Neural cell (in vitro differentiated cells): ENCODE measurements at regions not wholly inside any gene's neighbourhood (a gene's known extent, or its start where the extent isn't known, plus 50 kb on each side); places are given as distances from the start of the nearest gene placed in this dataset.

ENCODE experiments used
- H2AFZ ChIP-seq: fragments of 200-600, 300-800 bp; sonication (generic), shearing (Covaris generic); 2 replicates; pipeline ENCODE4 v1.6.0; 2014; ENCODE audit warnings: low read depth, mild to moderate bottlenecking, antibody characterized with exemption, low read length, moderate library complexity
- H3F3A ChIP-seq: fragments of 200-600 bp; shearing (Covaris generic); 2 replicates; pipeline ENCODE4 v1.6.1; 2016; ENCODE audit warnings: mild to moderate bottlenecking, moderate library complexity, mixed read lengths, antibody characterized with exemption, low read length; ENCODE audit not compliant: insufficient read depth, poor library complexity, severe bottlenecking
- H3K27ac ChIP-seq: fragments of 200-600, 300-800 bp; sonication (generic), shearing (Covaris generic); 2 replicates; pipeline ENCODE4 v1.5.1; 2014; ENCODE audit warnings: mild to moderate bottlenecking, low read length, moderate library complexity
- H3K27me3 ChIP-seq: fragments of 300-800, 200-600 bp; sonication (generic), shearing (Covaris generic); 2 replicates; pipeline ENCODE4 v1.6.0; 2014; ENCODE audit warnings: mild to moderate bottlenecking, low read depth, low read length, moderate library complexity; ENCODE audit not compliant: insufficient read depth
- H3K36me3 ChIP-seq: fragments of 300-800, 200-600 bp; sonication (generic), shearing (Covaris generic); 2 replicates; pipeline ENCODE4 v1.5.1; 2014; ENCODE audit warnings: mild to moderate bottlenecking, antibody characterized with exemption, low read length, moderate library complexity; ENCODE audit not compliant: insufficient read depth
- H3K4me2 ChIP-seq: fragments of 300-800, 200-600 bp; sonication (generic), shearing (Covaris generic); 2 replicates; pipeline ENCODE4 v1.6.0; 2014; ENCODE audit warnings: mild to moderate bottlenecking, low read length
- H3K4me3 ChIP-seq: fragments of 300-800, 200-600 bp; sonication (generic), shearing (Covaris generic); 2 replicates; pipeline ENCODE4 v1.5.1; 2014; ENCODE audit warnings: mild to moderate bottlenecking, low read length, moderate library complexity
- H3K79me2 ChIP-seq: fragments of 200-600 bp; shearing (Covaris generic); replicated peaks from 2 replicates; pipeline ENCODE4 v1.6.0; 2014; ENCODE audit warnings: mild to moderate bottlenecking, low read length, moderate library complexity; ENCODE audit not compliant: insufficient read depth
- H3K9ac ChIP-seq: fragments of 300-800, 200-600 bp; sonication (generic), shearing (Covaris generic); 2 replicates; pipeline ENCODE4 v1.6.1; 2016; ENCODE audit warnings: mild to moderate bottlenecking, low read length, mixed read lengths
- H3K9me2 ChIP-seq: fragments of 200-600 bp; shearing (Covaris generic); 2 replicates; pipeline ENCODE4 v1.6.1; 2016; ENCODE audit warnings: mild to moderate bottlenecking, low read length, mixed read lengths; ENCODE audit not compliant: insufficient read depth
- H3K9me3 ChIP-seq: fragments of 200-600, 300-800 bp; sonication (generic), shearing (Covaris generic); 2 replicates; pipeline ENCODE4 v1.6.1; 2016; ENCODE audit warnings: mild to moderate bottlenecking, mixed run types, low read length, moderate library complexity, mixed read lengths
- H4K20me1 ChIP-seq: fragments of 200-600 bp; shearing (Covaris generic); 2 replicates; pipeline ENCODE4 v1.6.1; 2016; ENCODE audit warnings: mild to moderate bottlenecking, mixed run types; ENCODE audit not compliant: insufficient read depth
- EP300 ChIP-seq: fragments of 450-650 bp; conservative IDR thresholded peaks from 2 replicates; pipeline ENCODE4 v1.6.1; 2014; ENCODE audit warnings: antibody characterized with exemption, mild to moderate bottlenecking, moderate library complexity; ENCODE audit not compliant: poor library complexity, severe bottlenecking
- EZH2 ChIP-seq: fragments of 200-600, 300-800 bp; shearing (Covaris generic), sonication (generic); IDR thresholded peaks from 2 replicates; pipeline ENCODE4 v1.6.1; 2014; ENCODE audit warnings: antibody characterized with exemption, low read length, borderline replicate concordance, mild to moderate bottlenecking; ENCODE audit not compliant: insufficient read depth, poor library complexity, severe bottlenecking
- MXI1 ChIP-seq: fragments of 450-650 bp; conservative IDR thresholded peaks from 2 replicates; pipeline ENCODE4 v1.6.1; 2014; ENCODE audit warnings: antibody characterized with exemption, mild to moderate bottlenecking; ENCODE audit not compliant: poor library complexity, severe bottlenecking
- POLR2AphosphoS5 ChIP-seq: IDR thresholded peaks from 2 replicates; pipeline ENCODE4 v1.6.1; 2012
- RAD21 ChIP-seq: fragments of 450-650 bp; conservative IDR thresholded peaks from 2 replicates; pipeline ENCODE4 v1.6.1; 2014; ENCODE audit warnings: antibody characterized with exemption, mild to moderate bottlenecking, moderate library complexity
- SMC3 ChIP-seq: fragments of 450-650 bp; conservative IDR thresholded peaks from 2 replicates; pipeline ENCODE4 v1.6.1; 2014; ENCODE audit warnings: antibody characterized with exemption, mild to moderate bottlenecking, moderate library complexity; ENCODE audit not compliant: poor library complexity
- TAF1 ChIP-seq: IDR thresholded peaks from 2 replicates; pipeline ENCODE4 v1.6.1; 2012; ENCODE audit warnings: low read depth
- TF ChIP-seq, protein P1 (sequence below): fragments of 450-650 bp; IDR thresholded peaks from 2 replicates; pipeline ENCODE4 v1.5.1; 2014; ENCODE audit warnings: antibody characterized with exemption, mild to moderate bottlenecking, moderate library complexity; ENCODE audit not compliant: poor library complexity, severe bottlenecking
- TF ChIP-seq, protein P2 (sequence below): IDR thresholded peaks from 2 replicates; pipeline ENCODE4 v1.6.1; 2012; ENCODE audit warnings: borderline replicate concordance

DNA sequence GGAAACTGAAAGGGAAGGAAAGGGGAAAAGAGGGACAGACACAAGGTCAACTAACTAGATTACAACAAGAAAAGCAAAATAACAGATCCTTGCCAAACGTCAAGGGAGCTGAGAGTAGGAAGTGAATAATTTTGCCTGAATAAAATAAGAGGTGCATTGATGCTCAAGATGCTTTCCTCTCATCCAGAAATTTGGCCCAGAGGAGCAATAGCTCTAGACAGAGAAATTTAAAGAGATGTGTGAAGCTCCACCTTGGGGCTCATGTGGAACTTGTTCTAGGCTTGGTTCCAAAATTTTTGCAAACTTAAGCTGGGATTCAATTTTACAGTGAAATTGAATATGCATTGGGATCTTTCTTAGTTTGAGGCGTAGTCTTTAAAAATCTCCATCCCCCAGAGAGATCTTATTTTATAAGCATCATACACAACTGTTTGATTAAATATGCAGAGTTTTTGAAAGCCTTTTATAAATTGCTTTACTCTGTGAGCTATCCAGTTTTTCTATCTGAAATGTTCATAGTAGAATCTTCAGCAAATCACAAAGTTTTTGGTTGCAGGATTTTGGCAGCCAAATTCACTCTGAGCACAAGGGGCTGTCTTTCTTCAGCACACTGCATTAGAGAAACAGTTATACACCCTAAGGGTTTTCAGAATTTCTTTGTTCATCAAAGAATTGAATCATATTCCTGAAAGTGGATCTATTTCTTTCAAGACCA lies 1159.5 kb downstream of the ADGRL3 start:
- H3K4me3 ChIP-seq, result no peak overlapping the region
- no peaks in the 10 kb centered on the region for H3K79me2 ChIP-seq
- TF ChIP-seq EZH2 (no peak), EP300 (no peak)
- no peaks in the 10 kb centered on the region for H4K20me1 ChIP-seq
- H3K9me2 ChIP-seq, result no peaks in the 10 kb centered on the region
- no peaks in the 10 kb centered on the region for H3K36me3 ChIP-seq
- no peak overlapping the region for H3K4me2 ChIP-seq
- no peak overlapping the region for H3K9ac ChIP-seq
- no peak overlapping the region for H2AFZ ChIP-seq
- no peaks in the 10 kb centered on the region for H3F3A ChIP-seq
- no peaks in the 10 kb centered on the region for H3K27me3 ChIP-seq
- H3K27ac ChIP-seq, result no peak overlapping the region
- H3K9me3 ChIP-seq, result no peaks in the 10 kb centered on the region

DNA sequence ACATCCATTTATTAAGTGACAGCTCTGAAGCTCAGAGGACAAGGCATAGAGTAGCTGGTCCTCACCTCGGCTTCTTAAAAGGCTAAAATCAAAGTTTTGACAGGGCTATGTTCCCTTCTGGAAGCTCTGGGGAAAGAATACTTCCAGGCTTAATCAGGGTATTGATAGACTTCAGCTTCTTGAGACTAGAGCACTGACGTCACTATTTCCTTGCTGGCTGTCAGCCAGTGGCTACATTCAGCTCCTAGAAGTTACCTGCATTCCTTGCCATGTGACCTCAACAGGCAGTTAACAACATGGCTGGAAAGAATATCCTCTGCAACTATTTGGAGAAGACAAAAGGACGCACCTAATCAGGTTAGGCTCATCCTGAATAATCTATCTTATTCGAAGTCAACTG lies 1144.8 kb downstream of the ADGRL3 start:
- Histone ChIP-seq H3K27me3 (no peaks in the 10 kb centered on the region), H3K27ac (no peak overlapping the region), H3K4me2 (no peak overlapping the region), H3K9ac (no peak overlapping the region), H4K20me1 (no peaks in the 10 kb centered on the region), H3F3A (no peaks in the 10 kb centered on the region), H2AFZ (no peak overlapping the region), H3K9me2 (no peaks in the 10 kb centered on the region), H3K79me2 (no peaks in the 10 kb centered on the region), H3K36me3 (no peaks in the 10 kb centered on the region), H3K9me3 (no peaks in the 10 kb centered on the region), H3K4me3 (no peak overlapping the region)
- TF ChIP-seq TAF1 (no peak), POLR2AphosphoS5 (no peak), EP300 (no peak), RAD21 (no peak), MXI1 (no peak), SMC3 (no peak), EZH2 (no peak)
- TF ChIP-seq, protein P1, sequence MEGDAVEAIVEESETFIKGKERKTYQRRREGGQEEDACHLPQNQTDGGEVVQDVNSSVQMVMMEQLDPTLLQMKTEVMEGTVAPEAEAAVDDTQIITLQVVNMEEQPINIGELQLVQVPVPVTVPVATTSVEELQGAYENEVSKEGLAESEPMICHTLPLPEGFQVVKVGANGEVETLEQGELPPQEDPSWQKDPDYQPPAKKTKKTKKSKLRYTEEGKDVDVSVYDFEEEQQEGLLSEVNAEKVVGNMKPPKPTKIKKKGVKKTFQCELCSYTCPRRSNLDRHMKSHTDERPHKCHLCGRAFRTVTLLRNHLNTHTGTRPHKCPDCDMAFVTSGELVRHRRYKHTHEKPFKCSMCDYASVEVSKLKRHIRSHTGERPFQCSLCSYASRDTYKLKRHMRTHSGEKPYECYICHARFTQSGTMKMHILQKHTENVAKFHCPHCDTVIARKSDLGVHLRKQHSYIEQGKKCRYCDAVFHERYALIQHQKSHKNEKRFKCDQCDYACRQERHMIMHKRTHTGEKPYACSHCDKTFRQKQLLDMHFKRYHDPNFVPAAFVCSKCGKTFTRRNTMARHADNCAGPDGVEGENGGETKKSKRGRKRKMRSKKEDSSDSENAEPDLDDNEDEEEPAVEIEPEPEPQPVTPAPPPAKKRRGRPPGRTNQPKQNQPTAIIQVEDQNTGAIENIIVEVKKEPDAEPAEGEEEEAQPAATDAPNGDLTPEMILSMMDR, result no peak
- TF ChIP-seq, protein P2, sequence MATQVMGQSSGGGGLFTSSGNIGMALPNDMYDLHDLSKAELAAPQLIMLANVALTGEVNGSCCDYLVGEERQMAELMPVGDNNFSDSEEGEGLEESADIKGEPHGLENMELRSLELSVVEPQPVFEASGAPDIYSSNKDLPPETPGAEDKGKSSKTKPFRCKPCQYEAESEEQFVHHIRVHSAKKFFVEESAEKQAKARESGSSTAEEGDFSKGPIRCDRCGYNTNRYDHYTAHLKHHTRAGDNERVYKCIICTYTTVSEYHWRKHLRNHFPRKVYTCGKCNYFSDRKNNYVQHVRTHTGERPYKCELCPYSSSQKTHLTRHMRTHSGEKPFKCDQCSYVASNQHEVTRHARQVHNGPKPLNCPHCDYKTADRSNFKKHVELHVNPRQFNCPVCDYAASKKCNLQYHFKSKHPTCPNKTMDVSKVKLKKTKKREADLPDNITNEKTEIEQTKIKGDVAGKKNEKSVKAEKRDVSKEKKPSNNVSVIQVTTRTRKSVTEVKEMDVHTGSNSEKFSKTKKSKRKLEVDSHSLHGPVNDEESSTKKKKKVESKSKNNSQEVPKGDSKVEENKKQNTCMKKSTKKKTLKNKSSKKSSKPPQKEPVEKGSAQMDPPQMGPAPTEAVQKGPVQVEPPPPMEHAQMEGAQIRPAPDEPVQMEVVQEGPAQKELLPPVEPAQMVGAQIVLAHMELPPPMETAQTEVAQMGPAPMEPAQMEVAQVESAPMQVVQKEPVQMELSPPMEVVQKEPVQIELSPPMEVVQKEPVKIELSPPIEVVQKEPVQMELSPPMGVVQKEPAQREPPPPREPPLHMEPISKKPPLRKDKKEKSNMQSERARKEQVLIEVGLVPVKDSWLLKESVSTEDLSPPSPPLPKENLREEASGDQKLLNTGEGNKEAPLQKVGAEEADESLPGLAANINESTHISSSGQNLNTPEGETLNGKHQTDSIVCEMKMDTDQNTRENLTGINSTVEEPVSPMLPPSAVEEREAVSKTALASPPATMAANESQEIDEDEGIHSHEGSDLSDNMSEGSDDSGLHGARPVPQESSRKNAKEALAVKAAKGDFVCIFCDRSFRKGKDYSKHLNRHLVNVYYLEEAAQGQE, result no peak

DNA sequence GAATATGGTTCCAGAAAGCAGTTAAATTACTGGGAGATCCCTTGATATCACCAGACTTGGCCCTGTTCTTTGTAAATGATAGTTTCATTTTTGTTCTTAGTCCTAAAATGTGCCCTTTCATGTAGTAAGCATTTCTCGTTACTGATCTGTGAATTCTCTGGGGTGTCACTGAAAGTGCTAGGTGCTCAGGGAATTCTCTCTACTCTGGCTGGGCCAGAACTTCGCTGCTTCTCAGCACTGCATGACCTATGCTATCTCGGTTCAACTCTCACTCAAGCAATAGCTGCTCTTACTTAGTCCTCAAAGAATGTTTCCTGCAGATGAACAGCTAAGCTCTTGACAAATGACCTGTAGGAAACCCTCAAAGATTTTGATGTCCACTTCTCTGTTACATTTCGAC lies 1144.3 kb downstream of the ADGRL3 start:
- H3K4me2 ChIP-seq, result no peak overlapping the region
- no peaks in the 10 kb centered on the region for H3K9me2 ChIP-seq
- no peak overlapping the region for H3K4me3 ChIP-seq
- no peaks in the 10 kb centered on the region for H4K20me1 ChIP-seq
- no peaks in the 10 kb centered on the region for H3K36me3 ChIP-seq
- no peaks in the 10 kb centered on the region for H3K27me3 ChIP-seq
- no peaks in the 10 kb centered on the region for H3F3A ChIP-seq
- H3K9me3 ChIP-seq, result no peaks in the 10 kb centered on the region
- H3K27ac ChIP-seq, result no peak overlapping the region
- no peak for TF ChIP-seq SMC3
- H3K9ac ChIP-seq, result no peak overlapping the region
- H3K79me2 ChIP-seq, result no peaks in the 10 kb centered on the region
- H2AFZ ChIP-seq, result no peak overlapping the region
